HFFc6 (cell line): ENCODE measurements at regions not wholly inside any gene's neighbourhood (a gene's known extent, or its start where the extent isn't known, plus 50 kb on each side); places are given as distances from the start of the nearest gene placed in this dataset.

Experiments
- DNase-seq: peaks from one replicate; pipeline ENCODE4 v3.0.0-alpha.2; 2018
- H3K27ac Mint-ChIP-seq: 2 replicates; pipeline ENCODE4 v1.8.0; 2020; ENCODE audit warnings: mild to moderate bottlenecking, mixed read lengths
- H3K27me3 Mint-ChIP-seq: 2 replicates; pipeline ENCODE4 v1.8.0; 2021; ENCODE audit warnings: mild to moderate bottlenecking, moderate library complexity, mixed read lengths; ENCODE audit not compliant: insufficient read depth
- H3K36me3 Mint-ChIP-seq: 2 replicates; pipeline ENCODE4 v1.8.0; 2021; ENCODE audit warnings: low read depth, mixed read lengths
- H3K4me1 Mint-ChIP-seq: 2 replicates; pipeline ENCODE4 v1.8.0; 2020; ENCODE audit warnings: low read depth, mixed read lengths
- H3K4me3 Mint-ChIP-seq: 2 replicates; pipeline ENCODE4 v1.8.0; 2020; ENCODE audit warnings: mild to moderate bottlenecking, moderate library complexity, mixed read lengths
- H3K9me3 Mint-ChIP-seq: 2 replicates; pipeline ENCODE4 v1.8.0; 2020; ENCODE audit warnings: mild to moderate bottlenecking, mixed read lengths
- TF ChIP-seq, protein P1 (sequence below): fragments of 200-600 bp; sonication (generic); IDR thresholded peaks from 2 replicates; pipeline ENCODE4 v1.5.0; 2021; ENCODE audit warnings: antibody characterized with exemption, mild to moderate bottlenecking

GRCh38 chr20:41784209-41784958 lies 166.2 kb upstream of the CHD6 start:
- Mint-ChIP-seq H3K27me3 (no peaks in the 10 kb centered on the region), H3K9me3 (peaks cover 33% of the 10 kb centered on the region), H3K36me3 (no peaks in the 10 kb centered on the region), H3K27ac (no peak overlapping the region), H3K4me3 (no peak overlapping the region), H3K4me1 (no peaks in the 10 kb centered on the region)
- no peak for DNase-seq
- TF ChIP-seq, protein P1, sequence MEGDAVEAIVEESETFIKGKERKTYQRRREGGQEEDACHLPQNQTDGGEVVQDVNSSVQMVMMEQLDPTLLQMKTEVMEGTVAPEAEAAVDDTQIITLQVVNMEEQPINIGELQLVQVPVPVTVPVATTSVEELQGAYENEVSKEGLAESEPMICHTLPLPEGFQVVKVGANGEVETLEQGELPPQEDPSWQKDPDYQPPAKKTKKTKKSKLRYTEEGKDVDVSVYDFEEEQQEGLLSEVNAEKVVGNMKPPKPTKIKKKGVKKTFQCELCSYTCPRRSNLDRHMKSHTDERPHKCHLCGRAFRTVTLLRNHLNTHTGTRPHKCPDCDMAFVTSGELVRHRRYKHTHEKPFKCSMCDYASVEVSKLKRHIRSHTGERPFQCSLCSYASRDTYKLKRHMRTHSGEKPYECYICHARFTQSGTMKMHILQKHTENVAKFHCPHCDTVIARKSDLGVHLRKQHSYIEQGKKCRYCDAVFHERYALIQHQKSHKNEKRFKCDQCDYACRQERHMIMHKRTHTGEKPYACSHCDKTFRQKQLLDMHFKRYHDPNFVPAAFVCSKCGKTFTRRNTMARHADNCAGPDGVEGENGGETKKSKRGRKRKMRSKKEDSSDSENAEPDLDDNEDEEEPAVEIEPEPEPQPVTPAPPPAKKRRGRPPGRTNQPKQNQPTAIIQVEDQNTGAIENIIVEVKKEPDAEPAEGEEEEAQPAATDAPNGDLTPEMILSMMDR = no peak

DNA sequence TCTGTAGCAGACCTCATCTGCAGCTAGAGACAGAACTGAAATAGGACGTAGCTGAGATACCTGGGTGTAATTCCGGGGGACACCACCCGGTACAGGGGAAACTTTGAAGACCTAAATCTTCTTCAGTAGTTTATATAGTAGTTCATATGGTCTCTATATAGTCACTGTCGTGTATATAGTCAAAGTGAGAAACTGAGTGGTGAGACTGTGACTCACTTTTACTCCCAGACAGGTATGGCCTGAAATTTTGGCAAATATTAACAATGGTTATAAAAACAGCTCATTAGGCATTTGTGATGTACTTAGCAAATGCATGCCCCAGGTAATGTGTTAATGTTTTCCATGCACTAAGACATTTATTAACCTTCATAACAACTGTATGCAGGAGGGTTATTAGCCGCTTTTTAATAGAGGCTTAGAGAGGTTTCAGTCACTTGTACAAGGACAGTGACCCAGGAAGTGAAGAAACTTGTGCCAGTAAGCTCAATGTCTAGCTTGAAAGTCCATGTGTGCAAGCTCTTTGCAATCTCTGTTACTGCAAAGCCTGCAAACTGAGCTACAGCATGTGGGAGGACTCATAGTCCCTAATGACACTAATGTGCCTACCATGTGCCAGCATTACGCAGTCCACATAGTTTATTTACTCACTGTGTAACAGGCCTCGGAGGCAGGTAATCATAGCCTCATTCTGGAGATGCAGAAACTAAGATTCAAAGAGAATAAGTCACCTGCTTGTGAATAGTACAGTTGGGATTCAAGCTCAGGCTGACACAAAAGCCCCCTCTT lies 165.4 kb upstream of the CHD6 start:
- Mint-ChIP-seq H3K4me3 (no peak overlapping the region), H3K36me3 (no peaks in the 10 kb centered on the region), H3K4me1 (no peaks in the 10 kb centered on the region), H3K9me3 (peaks cover 32% of the 10 kb centered on the region), H3K27me3 (no peaks in the 10 kb centered on the region; the same call in 1 of the 2 replicates), H3K27ac (no peak overlapping the region)
- TF ChIP-seq, protein P1 = no peak
- DNase-seq = no peak

DNA sequence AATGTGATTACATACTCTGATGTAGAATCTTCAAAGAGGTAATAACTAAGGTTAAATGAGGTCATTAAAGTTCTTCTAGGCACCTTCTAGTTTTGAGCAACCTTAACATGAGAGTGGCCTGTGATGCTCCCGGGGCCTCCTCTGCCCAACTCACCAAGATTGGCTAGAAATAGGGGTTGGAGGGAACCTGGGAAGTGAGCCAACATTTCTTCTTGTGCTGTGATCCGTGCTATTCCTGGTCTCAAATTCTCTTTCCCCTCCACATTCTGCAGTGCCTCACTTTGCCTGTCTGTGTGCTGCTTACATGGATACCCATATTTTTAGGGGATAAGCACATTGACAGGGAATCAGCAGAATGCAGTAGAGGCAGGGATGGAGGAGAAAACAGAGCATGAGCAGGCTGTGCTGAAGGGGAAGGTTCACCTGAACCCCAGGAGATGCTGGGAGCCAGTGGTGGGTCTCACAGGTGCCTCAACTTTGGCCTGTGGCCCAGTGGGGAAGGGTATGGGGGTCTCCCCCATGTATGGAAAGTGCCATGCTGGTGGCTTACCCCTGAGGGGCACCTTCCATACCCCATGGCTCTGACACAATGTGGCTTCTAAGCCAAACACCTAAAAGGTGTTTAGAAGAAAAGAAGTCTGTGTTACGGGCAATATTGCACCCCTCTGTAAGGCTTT lies 164.7 kb upstream of the CHD6 start:
- no peaks in the 10 kb centered on the region; the same call in 1 of the 2 replicates for H3K27me3 Mint-ChIP-seq
- H3K4me1 Mint-ChIP-seq = no peaks in the 10 kb centered on the region
- TF ChIP-seq, protein P1 = no peak
- H3K36me3 Mint-ChIP-seq = no peaks in the 10 kb centered on the region
- peaks cover 24% of the 10 kb centered on the region for H3K9me3 Mint-ChIP-seq
- DNase-seq = no peak
- H3K27ac Mint-ChIP-seq = no peak overlapping the region
- H3K4me3 Mint-ChIP-seq = no peak overlapping the region

GRCh38 chr20:41782255-41782654 lies 164.1 kb upstream of the CHD6 start:
- peaks cover 20% of the 10 kb centered on the region for H3K9me3 Mint-ChIP-seq
- no peak overlapping the region for H3K4me3 Mint-ChIP-seq
- TF ChIP-seq, protein P1 = no peak
- H3K36me3 Mint-ChIP-seq = no peaks in the 10 kb centered on the region
- H3K4me1 Mint-ChIP-seq = no peaks in the 10 kb centered on the region
- DNase-seq = no peak
- no peaks in the 10 kb centered on the region; the same call in 1 of the 2 replicates for H3K27me3 Mint-ChIP-seq
- H3K27ac Mint-ChIP-seq = no peak overlapping the region

GRCh38 chr20:41776421-41776820 lies 158.2 kb upstream of the CHD6 start:
- H3K27ac Mint-ChIP-seq = no peak overlapping the region
- TF ChIP-seq, protein P1 = no peak
- no peak for DNase-seq
- peaks cover 31% of the 10 kb centered on the region for H3K9me3 Mint-ChIP-seq
- H3K36me3 Mint-ChIP-seq = no peaks in the 10 kb centered on the region
- H3K27me3 Mint-ChIP-seq = no peaks in the 10 kb centered on the region; the same call in 1 of the 2 replicates
- no peaks in the 10 kb centered on the region for H3K4me1 Mint-ChIP-seq
- no peak overlapping the region for H3K4me3 Mint-ChIP-seq
